HG03432 (cell line): ENCODE measurements at regions not wholly inside any gene's neighbourhood (a gene's known extent, or its start where the extent isn't known, plus 50 kb on each side); places are given as distances from the start of the nearest gene placed in this dataset.
"Not testable (repeated sequence)": the region's sequence is repeated elsewhere in the genome, so short reads cannot be mapped to it uniquely, and the experiment has no call there.

ENCODE experiments used
- ATAC-seq: cut with Tn5 transposase; IDR thresholded peaks from one replicate; pipeline ENCODE4 v1.9.1; 2021; ENCODE audit warnings: mild to moderate bottlenecking, moderate library complexity; ENCODE audit not compliant: unreplicated experiment

DNA sequence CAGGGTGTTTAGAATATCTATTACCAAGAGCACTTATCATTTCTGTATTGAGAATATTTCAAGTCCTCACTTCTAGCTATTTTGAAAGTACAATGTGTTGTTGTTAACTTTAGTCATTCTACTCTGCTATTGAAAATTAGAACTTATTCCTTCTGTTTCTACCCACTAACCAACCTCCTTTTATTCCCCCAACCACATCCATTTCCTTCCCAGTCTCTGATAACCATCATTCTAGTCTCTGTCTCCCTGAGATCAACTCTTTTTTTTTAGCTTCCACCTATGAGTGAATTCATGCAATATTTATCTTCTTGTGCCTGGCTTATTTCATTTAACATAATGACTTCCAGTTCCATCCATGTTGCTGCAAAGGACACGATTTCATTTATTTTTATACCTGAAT lies 290.6 kb upstream of the OR4E1 start:
- no peak for ATAC-seq

DNA sequence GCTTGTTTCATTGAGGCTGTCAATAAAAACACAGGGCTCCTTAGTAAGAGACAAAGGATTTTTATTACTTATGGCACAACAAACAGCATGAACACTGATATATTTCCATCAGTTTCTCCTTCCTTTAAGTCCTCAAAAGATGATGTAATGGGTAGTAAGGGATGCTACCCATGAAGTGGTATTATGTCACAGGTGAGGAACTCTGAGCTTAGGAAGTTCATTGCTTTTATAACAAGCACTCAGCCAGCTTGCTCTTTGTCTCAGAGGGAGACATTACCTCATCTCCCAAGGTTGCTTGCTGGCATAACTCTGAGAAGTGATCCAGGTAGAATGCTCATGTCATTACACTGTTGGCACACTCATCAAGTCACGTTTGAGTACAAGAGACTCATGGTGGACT lies 287.0 kb upstream of the OR4E1 start:
- ATAC-seq, result no peak

DNA sequence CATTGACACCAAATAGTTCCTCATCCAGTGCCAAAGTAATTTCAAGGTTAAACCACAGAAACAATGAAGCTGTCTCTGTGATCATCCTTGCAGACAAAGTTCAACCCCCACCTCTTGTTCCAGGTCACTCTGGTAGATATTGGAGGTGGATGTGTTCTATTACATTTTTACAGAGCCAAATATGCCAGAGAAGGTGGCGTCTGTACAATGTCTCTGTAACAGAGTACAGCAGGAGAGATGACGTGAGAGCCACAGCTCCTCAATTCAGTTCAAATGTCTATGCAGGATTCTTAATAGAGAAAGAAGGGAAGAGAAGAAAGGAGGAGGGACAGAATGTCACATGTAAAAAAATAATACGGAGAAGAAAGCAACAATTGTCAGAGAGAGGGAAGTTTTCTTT lies 268.3 kb upstream of the OR4E1 start:
- no peak for ATAC-seq

GRCh38 chr14:21940887-21941856 lies 267.6 kb upstream of the OR4E1 start:
- no peak for ATAC-seq

- ATAC-seq, result no peak
Measured at GRCh38 chr14:21939836-21940235, 266.2 kb upstream of the OR4E1 start.

GRCh38 chr14:21937996-21938395 lies 264.4 kb upstream of the OR4E1 start:
- no peak for ATAC-seq

- no peak for ATAC-seq
Measured at GRCh38 chr14:21933681-21934080, 260.1 kb upstream of the OR4E1 start.

GRCh38 chr14:21924479-21924878 lies 250.9 kb upstream of the OR4E1 start:
- ATAC-seq, result peak; percentile 86

- ATAC-seq, result peak; percentile 73
Measured at GRCh38 chr14:21923820-21924219, 250.2 kb upstream of the OR4E1 start.

DNA sequence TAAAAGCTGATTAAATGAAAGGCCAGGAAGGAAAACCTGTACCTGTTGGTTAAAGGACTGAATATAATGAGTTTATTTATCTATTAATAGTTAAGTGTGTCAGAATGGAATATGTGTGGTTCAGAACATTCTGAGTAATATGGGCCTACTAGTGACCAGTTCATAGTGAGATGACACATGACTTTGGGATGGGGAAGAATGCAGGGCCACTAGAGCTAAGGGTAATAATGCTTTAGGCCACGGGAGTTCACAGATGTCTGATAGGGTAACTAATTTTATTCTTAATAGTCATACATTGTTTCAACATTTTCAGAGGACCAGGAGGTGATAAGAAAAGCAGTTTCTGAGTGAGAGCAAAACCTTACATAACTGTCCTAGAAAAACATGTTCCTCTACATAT lies 247.8 kb upstream of the OR4E1 start:
- ATAC-seq, result no peak

- ATAC-seq, result peak; percentile 72
Measured at GRCh38 chr14:21917699-21918436, 244.2 kb upstream of the OR4E1 start.

DNA sequence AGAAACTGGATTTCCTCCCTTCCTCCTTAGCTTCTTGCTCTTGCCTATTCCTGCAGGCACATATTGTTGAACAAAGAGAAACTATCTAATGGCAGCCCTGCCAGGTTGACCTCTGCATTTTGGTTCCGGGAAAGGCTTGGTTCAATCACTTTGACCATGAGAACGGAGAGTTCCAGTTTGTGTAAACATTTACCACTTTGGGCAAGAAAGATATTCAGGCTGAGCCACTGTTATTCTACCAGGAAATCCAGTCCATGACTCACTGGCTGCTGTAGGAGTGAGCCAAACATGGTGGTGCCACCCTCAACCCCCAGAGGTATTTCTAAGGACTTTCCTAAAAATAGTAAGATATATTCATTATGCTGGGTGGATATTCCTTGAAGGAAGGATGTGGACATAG lies 242.2 kb upstream of the OR4E1 start:
- no peak for ATAC-seq

DNA sequence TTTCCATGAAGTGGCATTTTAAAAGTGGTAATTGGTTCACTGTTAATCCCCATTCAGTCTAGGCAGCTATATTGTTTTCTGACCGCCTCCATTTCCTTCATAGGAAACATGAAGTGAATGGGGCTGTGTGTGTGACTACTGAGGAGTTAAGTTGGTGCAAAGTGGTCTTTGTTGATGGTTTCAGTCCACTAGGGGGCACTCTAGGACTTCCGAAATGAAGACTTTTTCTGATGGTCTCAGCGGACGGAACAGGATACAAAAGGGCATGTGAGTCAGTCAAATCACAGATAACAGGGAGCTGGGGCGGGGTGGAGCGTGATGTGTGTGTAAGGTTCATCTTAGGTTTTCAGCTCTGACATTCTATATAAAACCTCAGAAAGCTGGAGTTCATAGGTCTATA lies 240.1 kb upstream of the OR4E1 start:
- no peak for ATAC-seq

GRCh38 chr14:21912367-21912766 lies 238.7 kb upstream of the OR4E1 start:
- no peak for ATAC-seq

DNA sequence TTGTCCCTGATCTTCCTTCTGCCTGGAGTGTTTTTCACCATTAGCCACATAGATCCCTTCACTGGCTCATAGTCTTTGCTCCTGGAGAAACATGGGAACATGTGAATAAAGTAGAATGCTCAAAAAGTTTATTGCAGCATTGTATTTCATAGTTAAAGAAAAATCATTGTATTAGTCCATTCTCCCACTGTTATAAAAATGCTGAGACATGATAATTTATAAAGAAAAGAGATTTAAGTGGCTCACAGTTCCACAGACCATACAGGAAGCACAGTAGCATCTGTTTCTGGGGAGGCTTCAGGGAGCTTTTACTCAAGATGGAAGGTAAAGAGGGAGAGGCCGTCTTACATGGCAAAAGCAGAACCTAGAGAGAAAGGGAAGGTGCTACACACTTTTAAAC lies 238.3 kb upstream of the OR4E1 start:
- no peak for ATAC-seq

DNA sequence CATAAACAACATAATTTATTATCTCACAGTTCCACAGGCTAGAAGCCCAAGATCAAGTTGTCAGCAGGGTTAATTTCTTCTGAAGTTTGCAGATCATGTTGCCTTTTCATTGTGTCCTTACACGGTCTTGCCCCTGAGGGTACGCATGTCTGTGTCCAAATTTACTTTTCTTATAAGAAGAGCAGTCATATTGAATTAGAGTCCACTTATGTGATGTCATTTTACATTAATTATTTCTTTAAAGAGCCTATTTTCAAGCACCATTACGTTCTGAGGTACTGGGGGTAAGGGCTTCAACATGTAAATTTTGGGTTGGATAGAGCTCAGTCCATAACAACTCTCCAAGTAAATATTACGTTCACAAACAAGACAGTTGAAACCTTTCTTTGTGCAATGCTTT lies 236.6 kb upstream of the OR4E1 start:
- no peak for ATAC-seq

DNA sequence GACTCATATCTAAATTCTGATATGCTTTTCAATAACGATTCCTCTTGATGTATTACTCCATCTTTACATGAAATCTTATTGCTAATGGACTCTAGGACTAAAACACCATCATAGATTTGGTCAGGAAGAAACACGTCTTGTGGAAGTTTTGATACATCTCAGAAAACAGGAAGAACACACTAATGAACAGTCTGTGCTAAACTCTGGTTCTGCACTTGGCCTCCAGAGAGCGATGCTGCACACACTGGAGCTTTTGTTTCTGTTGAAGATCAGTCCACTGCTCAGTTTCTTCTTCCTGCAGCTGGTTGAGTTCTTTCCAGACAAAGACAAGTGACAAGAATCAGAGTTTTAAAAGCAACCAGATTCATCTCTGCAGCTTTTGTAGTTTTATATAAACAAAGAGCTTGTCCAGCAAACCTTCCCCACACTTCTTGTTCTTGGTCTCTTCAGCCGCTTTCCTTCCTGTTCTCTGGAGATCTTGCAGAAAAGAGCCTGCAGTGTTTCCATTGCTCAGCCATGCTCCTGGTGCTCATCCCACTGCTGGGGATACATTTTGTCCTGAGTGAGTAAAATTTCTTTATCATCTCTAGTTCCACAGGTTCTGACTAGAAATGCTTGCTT lies 229.1 kb upstream of the OR4E1 start:
- ATAC-seq, result no peak

DNA sequence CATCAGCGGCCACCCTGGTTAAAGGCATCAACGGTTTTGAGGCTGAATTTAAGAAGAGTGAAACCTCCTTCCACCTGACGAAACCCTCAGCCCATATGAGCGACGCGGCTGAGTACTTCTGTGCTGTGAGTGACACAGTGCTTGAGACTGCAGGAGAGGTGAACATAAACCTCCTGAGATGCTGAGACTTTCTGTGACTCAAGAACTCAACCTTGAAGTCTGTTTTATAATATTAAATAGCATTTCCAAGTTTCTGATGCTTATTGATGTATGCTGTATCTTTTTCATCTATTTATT lies 221.2 kb upstream of the OR4E1 start:
- ATAC-seq, result not testable (repeated sequence)

DNA sequence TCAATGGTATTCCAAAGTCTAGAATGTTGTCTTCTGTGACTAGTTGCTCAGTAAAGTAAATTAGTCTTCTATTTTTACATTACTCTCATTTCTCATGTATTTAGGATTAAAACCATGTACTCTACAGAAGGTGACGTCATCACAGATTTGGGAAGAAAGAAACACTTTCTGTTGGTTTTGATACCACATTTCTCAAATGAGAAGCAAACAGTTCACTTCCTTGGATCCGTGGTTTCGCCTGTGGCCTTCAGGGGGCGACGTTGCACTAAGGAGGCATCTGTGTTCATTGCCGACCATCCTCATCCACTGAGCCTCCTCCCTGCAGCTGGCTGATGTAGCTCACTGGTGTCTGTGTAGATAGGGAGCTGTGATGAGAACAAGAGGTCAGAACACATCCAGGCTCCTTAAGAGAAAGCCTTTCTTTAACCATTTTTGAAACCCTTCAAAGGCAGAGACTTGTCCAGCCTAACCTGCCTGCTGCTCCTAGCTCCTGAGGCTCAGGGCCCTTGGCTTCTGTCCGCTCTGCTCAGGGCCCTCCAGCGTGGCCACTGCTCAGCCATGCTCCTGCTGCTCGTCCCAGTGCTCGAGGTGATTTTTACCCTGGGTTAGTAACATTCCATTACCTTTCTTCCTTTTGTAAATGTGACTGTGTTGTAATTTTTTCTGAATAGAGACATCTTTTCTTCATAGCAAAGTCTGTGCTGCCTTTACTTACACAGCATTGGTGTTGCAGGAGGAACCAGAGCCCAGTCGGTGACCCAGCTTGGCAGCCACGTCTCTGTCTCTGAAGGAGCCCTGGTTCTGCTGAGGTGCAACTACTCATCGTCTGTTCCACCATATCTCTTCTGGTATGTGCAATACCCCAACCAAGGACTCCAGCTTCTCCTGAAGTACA lies 220.6 kb upstream of the OR4E1 start:
- no peak for ATAC-seq

DNA sequence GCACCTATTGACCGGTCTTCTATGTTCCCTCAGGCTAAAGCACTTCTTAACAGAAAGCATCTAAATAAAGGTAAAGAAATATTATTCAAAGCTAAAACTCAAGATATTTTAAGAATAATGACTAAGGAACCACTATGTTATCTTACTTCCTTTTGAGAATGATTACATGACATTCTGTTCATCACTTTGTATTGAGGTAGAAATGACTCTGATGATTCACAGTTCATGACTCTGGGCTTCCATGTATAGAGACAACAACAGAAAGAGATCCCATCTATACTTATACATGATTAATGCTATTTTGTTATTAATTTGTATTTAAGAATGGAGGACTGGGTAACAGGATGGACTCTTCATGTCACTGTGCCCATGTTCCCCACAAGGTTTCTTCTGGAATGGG lies 218.3 kb upstream of the OR4E1 start:
- no peak for ATAC-seq

GRCh38 chr14:21884995-21885394 lies 211.4 kb upstream of the OR4E1 start:
- ATAC-seq, result no peak
